ENCODE measurements at regions not wholly inside any gene's neighbourhood (a gene's known extent, or its start where the extent isn't known, plus 50 kb on each side); places are given as distances from the start of the nearest gene placed in this dataset.

DNA sequence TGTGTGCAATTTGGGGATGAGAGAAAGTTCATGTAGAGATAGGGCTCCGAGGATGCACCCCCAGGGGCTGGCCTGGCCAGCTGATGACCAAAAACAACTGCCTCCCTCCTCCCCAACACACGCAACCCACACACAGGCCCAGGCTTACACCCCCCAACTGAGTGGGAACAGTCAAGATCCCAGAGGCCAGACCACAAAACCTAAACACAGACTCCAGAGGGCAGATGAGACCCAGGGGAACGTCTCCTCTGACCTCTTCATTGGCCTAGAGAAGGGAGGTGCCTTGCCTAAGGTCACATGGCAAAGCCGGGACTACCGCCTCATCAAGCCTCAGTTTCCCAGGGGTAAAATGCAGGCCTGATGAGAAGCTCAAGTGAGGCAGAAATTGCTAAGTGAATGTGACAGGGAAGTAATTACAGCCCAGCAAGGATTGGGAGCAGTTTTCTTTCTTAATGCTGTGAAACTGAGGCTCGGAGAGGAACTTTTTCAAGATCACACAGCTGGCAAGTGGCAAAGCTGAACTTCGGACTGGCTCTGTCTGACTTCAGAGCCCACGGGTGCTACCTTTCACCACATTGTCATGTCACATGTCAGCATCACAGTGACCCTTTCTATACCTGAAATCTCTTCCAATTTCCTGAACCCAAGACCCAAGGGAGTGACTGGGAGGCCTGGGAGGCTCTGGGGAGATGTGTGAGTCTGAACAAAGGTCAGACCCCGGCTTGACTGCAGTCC is 69.9 kb upstream of the WNT11 start:
- DNase-seq = no peak

DNA sequence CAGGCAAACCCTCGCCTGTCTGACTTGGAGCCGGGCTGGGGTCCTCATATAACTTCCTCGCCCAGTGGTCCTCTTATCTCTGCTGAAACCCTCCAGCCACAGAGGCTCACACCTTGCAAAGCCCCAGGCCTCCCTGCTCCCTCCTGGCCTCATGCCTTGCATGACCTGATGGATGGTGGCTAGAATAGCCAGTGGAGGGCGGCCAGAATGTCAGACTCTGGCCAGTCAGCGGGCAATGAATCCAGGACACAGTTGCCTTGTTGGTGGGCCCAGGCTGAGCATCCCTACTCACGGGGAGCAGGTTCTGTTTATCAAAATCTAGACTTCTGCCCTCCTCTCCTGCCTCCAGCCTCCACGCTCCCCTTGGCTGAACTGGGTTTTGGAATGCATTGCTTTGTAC is 69.1 kb upstream of the WNT11 start:
- no peak for DNase-seq

DNA sequence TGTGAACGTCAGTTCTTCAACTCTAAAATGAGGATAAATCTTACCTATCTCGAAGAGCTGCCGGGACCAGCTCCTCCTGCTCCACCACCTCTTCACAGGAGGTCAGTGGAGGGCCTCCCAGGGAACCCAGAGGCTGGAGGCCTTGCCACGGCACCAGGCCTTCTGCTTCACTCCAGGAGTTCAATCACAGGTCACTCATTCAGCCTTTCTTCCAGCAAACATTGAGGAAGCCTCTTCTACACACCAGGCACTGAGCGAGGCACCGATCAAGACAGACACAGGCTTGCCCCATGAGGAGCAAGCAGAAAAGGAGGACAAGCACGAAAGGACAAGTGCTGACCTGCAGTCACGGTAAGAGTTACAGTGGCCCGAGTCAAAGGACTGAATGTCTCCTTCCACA is 64.8 kb upstream of the WNT11 start:
- no peak for DNase-seq

DNA sequence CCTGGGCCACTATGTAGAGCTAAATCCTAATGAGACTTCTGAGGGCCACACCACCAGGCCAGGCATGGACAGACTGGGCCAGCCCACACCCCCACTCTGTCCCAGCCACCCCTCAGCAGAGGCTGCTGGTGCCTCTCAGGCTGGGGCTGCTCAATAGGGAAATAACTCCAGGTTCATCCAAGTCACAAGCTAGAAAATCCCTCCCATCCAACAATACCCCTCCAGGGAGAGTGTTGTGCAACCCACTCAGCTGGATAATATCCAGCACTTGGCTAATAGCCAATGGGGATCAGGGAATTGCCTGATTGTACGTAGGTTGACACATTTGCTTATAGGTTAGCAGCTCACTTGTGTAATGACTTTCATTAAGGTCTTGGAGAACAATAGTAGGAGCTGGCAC is 64.1 kb upstream of the WNT11 start:
- DNase-seq = no peak

DNA sequence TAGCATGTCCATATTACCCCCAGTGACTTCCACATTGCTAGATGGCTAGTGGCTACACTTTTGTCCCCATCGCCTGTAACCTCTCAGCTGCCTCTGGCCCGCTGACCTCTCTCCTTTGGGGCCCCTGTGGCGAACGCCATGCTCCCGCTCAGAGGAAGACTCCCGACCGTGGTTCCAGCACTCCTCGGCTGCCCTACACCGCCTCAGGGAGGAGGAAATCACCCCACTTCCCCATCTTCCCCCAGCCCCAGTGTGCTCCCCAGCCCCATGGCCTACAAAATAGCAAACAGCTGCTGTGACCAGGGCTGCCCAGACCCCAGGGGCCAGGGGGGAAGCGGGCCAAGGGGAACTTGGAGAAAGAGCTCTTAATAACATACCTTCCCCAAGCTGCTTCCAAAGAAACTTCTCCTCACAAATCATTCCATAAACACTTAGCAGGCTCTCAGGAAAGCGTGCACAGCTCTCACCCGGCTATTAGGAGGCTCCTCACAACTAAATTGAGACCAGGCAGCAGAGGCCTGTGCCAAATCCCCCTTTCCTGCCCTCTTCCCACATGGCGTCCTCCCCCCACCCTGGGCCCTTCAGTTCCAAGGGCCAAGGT is 63.5 kb upstream of the WNT11 start:
- DNase-seq = no peak

DNA sequence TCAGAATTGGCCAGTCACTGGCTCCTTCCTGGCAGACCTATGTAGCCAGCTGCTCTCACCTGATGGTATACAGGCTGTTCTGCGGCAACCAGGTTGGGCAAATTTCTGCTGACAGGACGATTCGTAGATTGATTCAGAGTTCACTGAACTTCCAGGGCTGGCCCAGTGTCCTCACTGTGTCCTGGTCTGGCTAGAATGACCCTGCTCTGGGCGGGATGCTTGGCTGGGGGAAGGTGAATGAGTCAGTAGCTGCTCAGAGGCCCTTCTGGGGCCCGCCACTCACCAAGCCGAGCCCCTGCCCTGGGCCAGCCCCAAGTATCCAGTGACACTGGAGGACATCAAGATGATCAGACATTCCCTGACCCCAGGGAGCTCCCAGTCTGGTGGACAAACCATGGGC is 62.9 kb upstream of the WNT11 start:
- no peak for DNase-seq

DNA sequence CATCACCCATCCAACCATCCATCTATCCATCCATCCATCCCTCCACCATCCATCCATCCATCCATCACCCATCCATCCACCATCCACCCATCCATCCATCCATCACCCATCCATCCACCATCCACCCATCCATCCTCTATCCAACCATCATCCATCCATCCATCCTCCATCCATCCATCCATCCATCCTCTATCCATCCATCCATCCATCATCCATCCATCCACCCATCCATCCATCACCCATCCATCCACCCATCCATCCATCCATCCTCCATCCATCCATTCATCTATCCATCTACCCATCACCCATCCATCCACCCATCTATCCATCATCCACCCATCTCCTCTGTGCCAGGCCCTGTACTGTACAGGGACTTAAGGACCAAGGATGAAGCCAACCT is 62.2 kb upstream of the WNT11 start:
- no peak for DNase-seq

DNA sequence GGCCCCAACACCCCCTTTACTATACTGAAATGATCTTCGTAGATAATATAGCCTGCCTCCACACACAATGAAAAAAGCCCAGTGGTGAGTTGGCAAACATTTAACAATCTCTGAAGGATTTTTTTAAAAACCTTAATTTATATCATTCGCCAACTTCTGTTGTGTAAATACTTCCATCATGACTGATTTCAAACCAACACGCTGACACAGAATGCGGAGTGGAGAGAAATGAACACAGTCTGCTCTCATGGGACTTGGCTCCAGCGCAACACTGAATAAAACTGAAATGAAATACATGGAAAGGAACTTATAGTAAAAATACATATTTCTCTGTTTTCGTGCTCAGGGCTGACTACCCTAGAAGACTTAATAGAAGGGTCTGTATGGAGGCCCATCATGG is 61.3 kb upstream of the WNT11 start:
- no peak for DNase-seq

DNA sequence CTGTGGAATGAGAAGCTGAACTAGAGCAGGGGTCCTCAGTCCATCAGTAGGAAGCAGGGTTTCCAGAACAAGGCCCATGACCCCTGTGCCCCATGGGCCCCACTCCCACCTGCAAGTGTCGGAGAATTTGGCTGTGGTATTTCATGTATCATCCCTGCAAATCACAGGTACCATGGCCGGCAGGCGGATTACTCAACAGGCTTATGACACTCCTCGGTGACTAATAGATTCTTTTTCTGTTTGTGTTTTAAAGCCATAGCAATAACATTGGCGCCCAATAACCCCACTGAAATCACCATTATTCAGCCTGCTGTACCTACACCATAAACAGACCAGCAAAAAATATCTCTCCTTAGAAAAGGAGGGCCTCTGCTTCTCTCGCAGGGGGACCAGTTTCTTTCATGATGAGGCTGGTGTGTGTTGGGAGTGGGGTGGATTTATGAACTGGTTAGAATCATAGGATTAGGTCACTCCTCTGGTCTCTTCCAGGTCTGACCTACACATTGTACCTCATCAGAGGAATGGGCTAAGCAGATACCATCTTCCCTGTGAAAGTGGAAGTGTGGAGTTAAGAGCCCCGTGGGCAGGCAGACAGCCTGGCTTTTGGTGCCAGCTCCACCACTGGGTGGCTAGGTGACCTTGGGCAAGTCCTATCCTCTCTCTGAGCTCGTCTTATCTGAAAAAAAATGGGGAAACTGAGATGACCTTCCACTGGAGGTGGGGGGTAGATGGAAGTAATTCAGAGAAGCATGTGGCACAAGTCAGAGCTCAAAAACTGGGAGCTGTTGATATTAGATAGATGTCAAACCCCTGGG is 60.2 kb upstream of the WNT11 start:
- no peak for DNase-seq

DNA sequence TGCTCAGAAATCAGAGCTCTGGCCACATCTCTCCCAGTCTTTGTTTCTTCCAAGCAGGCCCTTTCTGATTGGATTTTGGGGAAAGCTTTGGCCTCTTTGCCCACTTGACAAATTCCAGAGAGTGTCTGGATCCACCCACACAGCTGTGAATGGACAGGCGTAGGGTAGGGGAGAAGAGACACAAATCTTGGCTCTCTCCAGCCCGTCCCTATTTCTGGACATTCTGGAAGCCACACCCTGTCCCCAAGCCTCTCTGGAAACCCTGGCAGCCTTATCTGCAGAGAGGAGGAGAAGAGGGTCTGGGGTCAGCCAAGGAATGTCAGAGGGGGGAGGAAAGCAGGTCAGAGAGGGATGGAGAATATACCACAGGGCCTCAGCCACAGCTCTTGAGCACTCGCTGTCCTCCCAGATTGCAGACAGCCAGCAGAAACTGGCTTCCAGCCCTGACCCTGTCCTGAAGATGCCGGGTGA is 59.5 kb upstream of the WNT11 start:
- DNase-seq = no peak

DNA sequence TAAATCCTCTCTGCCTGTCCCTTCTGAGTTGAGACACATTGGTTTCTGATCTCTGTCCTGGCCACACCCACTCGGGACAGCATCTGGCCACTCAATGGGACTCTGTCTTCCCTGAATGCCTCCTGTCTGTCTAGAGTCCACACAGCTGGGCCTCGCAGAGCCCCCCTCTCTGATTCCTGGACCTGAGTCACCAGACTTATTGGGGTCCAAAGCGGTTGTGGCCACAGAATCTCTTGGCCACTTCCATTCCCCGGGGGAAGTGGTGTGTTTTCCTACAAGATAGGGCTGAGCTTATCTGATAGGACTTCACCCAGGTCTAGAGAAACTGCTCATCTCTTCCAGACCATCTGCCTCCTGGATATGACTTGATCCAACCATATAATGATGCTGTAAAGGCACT is 57.4 kb upstream of the WNT11 start:
- DNase-seq = no peak

DNA sequence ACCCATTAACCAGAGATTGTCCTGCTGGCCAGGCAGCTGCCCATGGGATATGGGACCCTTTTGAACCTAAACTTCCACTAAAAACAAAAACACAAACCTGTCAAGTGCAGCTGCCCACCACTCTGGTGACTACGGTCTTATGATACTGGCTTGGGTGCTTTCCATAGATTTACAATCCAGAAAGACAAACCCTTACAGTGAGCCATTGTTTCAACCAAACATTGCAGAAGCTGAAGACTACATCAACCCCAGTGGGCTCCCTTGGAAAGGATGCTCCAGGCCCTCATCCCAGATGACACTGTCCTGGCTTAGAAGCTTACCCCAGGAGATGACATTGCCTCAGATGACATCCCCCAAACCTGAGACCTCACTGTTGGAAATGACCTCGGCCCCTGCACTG is 56.9 kb upstream of the WNT11 start:
- no peak for DNase-seq

DNA sequence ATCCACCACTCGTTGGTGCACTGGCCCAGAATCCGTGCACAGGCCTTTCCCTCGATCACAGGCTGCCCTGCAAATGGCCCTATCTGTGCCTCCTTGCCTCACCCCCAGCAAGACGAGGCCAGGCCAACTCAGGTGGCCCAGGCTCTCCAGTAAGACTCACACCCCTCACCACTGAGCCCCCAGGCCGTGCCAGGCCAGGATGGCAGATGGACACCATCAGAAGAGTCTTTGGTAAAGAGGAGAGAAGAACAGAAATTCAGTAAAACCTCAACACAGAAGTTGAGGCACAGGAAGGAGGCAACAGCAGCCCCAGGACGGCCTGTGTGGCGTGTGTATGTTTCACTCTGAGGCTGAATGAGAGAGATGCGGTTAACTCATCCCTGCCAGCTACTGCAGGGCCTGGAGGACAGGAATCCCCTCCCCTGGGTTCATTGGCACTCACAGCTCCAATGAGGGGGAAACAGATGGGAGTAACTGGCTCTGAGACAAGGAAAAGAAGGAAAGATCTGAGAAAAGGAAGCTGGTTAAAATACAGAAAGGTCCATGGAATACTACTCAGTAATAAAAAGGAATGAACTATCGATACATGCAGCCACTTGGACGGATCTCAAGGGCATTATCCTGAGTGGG is 54.1 kb upstream of the WNT11 start:
- no peak for DNase-seq

DNA sequence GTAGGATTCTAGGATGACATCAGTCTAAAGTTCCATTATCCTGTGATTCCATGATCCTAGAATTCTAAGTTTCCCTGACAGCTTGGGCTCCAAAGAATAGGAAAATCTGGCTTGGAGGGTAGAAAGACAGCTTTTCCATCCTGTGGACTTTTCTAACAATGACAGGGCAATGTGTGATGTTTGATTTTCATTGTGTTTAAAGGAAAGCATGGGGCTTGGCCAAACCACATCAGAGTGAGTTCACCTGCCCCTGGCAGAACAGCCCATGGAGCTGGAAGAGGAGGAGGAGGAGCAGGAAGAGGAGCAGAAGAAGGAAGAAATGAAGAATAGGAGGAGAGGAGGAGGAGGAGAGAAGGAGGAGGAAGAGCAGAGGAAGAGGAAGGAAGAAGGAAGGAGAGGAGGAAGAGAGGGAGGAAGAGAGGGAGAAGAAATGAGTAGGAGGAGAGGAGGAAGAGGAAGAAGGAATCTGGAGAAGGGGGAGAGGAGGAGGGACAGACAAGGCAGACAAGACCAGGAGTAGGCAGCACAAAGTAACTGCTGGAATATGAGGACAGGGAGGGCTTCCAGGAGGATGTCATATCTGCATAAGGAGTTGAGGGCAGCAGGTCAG is 53.1 kb upstream of the WNT11 start:
- no peak for DNase-seq

DNA sequence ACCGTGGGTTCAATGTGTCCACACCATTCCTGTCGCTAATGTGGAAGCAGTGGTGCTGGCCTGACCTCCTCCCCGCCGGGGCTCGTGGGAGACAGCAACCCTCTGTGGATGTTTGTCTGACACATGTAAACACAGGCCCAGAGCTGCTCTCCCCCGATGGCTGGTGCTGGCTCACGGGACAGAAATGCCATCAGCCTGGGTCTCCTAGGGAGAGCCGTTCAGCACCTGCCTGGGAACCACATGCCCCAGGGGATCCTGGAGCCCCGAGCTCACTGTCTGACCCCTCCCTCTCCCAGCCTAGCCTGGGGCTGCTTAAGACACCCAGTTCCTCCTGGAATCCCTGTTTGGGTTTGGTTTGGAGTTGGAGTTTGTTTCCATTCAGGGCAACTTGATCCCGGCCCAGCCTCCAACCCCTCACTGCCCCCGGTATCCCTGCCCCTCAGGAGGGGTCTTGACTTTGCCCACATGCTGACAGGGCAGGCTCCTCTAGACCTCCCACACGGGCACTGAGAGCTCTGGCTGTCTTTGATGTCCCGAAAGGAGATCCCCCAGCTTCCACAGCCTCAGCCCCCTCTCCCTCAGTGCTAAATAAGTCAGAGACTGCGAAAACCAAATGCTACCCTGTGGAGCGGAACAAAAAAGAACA is 50.9 kb upstream of the WNT11 start:
- DNase-seq = no peak

DNA sequence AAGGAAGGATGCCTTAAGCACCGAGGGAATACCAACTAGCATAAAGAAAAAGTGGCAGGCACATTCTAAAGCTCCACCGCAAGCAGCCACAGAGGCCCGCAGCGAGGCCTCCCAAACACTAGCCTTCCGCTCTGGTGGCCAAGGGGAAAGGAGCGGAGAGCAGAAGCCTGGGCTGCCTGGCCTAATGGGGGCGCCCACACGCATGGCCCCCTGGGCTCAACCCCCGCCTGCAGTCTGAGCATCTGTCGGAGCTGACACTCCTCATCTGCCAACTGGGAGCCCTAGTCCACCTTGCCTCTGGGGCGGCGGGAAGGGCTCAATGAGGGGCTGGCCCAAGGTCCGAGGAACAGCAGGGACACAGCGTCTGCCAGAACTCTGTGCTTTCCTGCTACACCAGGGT is 50.1 kb upstream of the WNT11 start:
- no peak for DNase-seq

All from activated effector memory CD4-positive, alpha-beta T cell treated with Interleukin-2 at 50 U/mL for 16 hours (primary cell).